A549 (cell line): ENCODE measurements at regions not wholly inside any gene's neighbourhood (a gene's known extent, or its start where the extent isn't known, plus 50 kb on each side); places are given as distances from the start of the nearest gene placed in this dataset.

Experiments used
- ATAC-seq, 2 experiments: fragments of 200-7000 bp in 1 of 2; fragments of >200 bp in 1 of 2; cut with Nextera tagmentation in 1 of 2; cut with Tn5 transposase in 1 of 2; 3 replicates each; pipeline versions ENCODE4 v1.8.0 to v1.9.1; 2018 to 2020; ENCODE audit warnings: mild to moderate bottlenecking in 1 of 2, moderate library complexity in 1 of 2
- CTCF ChIA-PET: fragments of 300-600 bp; sonication (Branson Sonifier 250); formaldehyde crosslinking; extraction: SDS; loops from one replicate; lab custom pipeline; 2021; ENCODE audit warnings: antibody characterized with exemption, inconsistent platforms; lab: Yijun Ruan, JAX
- POLR2A ChIA-PET: fragments of 350-600 bp; formaldehyde crosslinking; extraction: SDS; loops from one replicate; lab custom pipeline; 2021; ENCODE audit warnings: antibody characterized with exemption, inconsistent platforms; lab: Yijun Ruan, JAX
- DNase-seq, 2 experiments: peaks; one replicate each; pipeline versions ENCODE4 v3.0.0 to v3.0.0-alpha.2; 2011 to 2016; ENCODE audit warnings: low read depth in 1 of 2, low spot score in 1 of 2
- FAIRE-seq: peaks from 2 replicates; lab custom pipeline; 2011; peaks lifted over from hg19 to GRCh38; lab: Jason Lieb, UNC
- H3K27ac ChIP-seq, 2 experiments: fragments of >200 bp; sonication (Bioruptor Twin); formaldehyde crosslinking; 3 replicates each; pipeline ENCODE4 v1.5.1; 2016 to 2017
- H3K4me1 ChIP-seq: fragments of >200 bp; sonication (Bioruptor Twin); formaldehyde crosslinking; 3 replicates; pipeline ENCODE4 v1.6.1; 2016
- H3K4me2 ChIP-seq: fragments of >200 bp; sonication (Bioruptor Twin); formaldehyde crosslinking; 3 replicates; pipeline ENCODE4 v1.6.1; 2016
- H3K4me3 ChIP-seq: fragments of >200 bp; sonication (Bioruptor Twin); formaldehyde crosslinking; 3 replicates; pipeline ENCODE4 v1.5.1; 2016
- H3K9me3 ChIP-seq: fragments of >200 bp; sonication (Bioruptor Twin); formaldehyde crosslinking; 3 replicates; pipeline ENCODE4 v1.6.1; 2016
- CEBPB ChIP-seq, 2 experiments: fragments of >200 bp in 1 of 2; sonication (Bioruptor Twin) in 1 of 2; formaldehyde crosslinking in 1 of 2; IDR thresholded peaks; 2 replicates each; pipeline ENCODE4 v1.6.1; 2012 to 2016
- EHMT2 ChIP-seq: fragments of 200-600 bp; sonication (generic); IDR thresholded peaks from 2 replicates; pipeline ENCODE4 v1.6.1; 2016; ENCODE audit warnings: antibody characterized with exemption, low read depth, mild to moderate bottlenecking, moderate library complexity
- EP300 ChIP-seq, 2 experiments: fragments of >200 bp; sonication (Bioruptor Twin); formaldehyde crosslinking; IDR thresholded peaks; 2 replicates in 1 of 2; 3 replicates in 1 of 2; pipeline ENCODE4 v1.6.1; 2016 to 2017
- FOXS1 ChIP-seq: fragments of 250-450 bp; sonication (Bioruptor Pico); IDR thresholded peaks from 2 replicates; pipeline ENCODE4 v1.5.0; 2020; ENCODE audit warnings: mild to moderate bottlenecking, moderate library complexity
- GATA3 ChIP-seq: IDR thresholded peaks from 2 replicates; pipeline ENCODE4 v1.6.1; 2012; ENCODE audit warnings: borderline replicate concordance
- HDAC2 ChIP-seq: fragments of 200-600 bp; sonication (generic); IDR thresholded peaks from 2 replicates; pipeline ENCODE4 v1.6.1; 2016
- HEYL ChIP-seq: fragments of 250-450 bp; sonication (Bioruptor Pico); IDR thresholded peaks from 2 replicates; pipeline ENCODE4 v1.8.0; 2021; ENCODE audit warnings: mild to moderate bottlenecking, moderate library complexity
- HOXA7 ChIP-seq: fragments of 250-450 bp; sonication (Bioruptor Pico); IDR thresholded peaks from 2 replicates; pipeline ENCODE4 v1.5.0; 2020; ENCODE audit warnings: mild to moderate bottlenecking, moderate library complexity
- KDM5A ChIP-seq: fragments of 200-600 bp; sonication (generic); IDR thresholded peaks from 2 replicates; pipeline ENCODE4 v1.6.1; 2016; ENCODE audit warnings: antibody characterized with exemption, mild to moderate bottlenecking
- NPAS2 ChIP-seq: fragments of 250-450 bp; sonication (Bioruptor Pico); IDR thresholded peaks from 2 replicates; pipeline ENCODE4 v1.8.0; 2022; ENCODE audit warnings: mild to moderate bottlenecking, moderate library complexity, borderline replicate concordance
- NR3C1 ChIP-seq: fragments of >200 bp; sonication (Bioruptor Twin); formaldehyde crosslinking; IDR thresholded peaks from 3 replicates; pipeline ENCODE4 v1.6.1; 2017
- PHF8 ChIP-seq: fragments of 200-600 bp; sonication (generic); IDR thresholded peaks from 2 replicates; pipeline ENCODE4 v1.6.1; 2016; ENCODE audit warnings: low read depth, mild to moderate bottlenecking, antibody characterized with exemption, moderate library complexity, borderline replicate concordance
- POLR2A ChIP-seq: IDR thresholded peaks from 2 replicates; pipeline ENCODE4 v1.6.1; 2012; ENCODE audit warnings: mild to moderate bottlenecking, low read length
- POLR2AphosphoS2 ChIP-seq: conservative IDR thresholded peaks from 2 replicates; pipeline ENCODE4 v1.6.1; 2012; ENCODE audit warnings: low read length, improper control_type of control experiment, inconsistent platforms
- RARB ChIP-seq: fragments of 250-450 bp; sonication (Bioruptor Pico); IDR thresholded peaks from 2 replicates; pipeline ENCODE4 v1.8.0; 2021; ENCODE audit warnings: mild to moderate bottlenecking, moderate library complexity
- RCOR1 ChIP-seq: fragments of 150-350 bp; IDR thresholded peaks from 2 replicates; pipeline ENCODE4 v1.6.1; 2014; ENCODE audit warnings: antibody characterized with exemption, low read length, low read depth
- TFCP2L1 ChIP-seq: fragments of 250-450 bp; sonication (Bioruptor Pico); IDR thresholded peaks from 2 replicates; pipeline ENCODE4 v1.5.0; 2021; ENCODE audit warnings: mild to moderate bottlenecking
- TP53 ChIP-seq: fragments of 250-450 bp; sonication (Bioruptor Pico); IDR thresholded peaks from 2 replicates; pipeline ENCODE4 v1.5.0; 2021; ENCODE audit warnings: mild to moderate bottlenecking, moderate library complexity
- ZNF302 ChIP-seq: fragments of 250-450 bp; sonication (Bioruptor Pico); IDR thresholded peaks from 2 replicates; pipeline ENCODE4 v1.9.0; 2021; ENCODE audit warnings: inconsistent platforms, mild to moderate bottlenecking, moderate library complexity
- WGBS: methylation state at CpG from one replicate; pipeline ENCODE4 v1.1.6; 2017; ENCODE audit errors: missing lambda C conversion rate; 5-methylcytosine and 5-hydroxymethylcytosine counted together
- TF ChIP-seq, protein P1 (sequence below): IDR thresholded peaks from 2 replicates; pipeline ENCODE4 v1.6.1; 2012; ENCODE audit warnings: low read depth, borderline replicate concordance
- TF ChIP-seq, protein P2 (sequence below): fragments of 450-650 bp; IDR thresholded peaks from 2 replicates; pipeline ENCODE4 v1.6.1; 2014; ENCODE audit warnings: antibody characterized with exemption
- TF ChIP-seq, protein P3 (sequence below): IDR thresholded peaks from 2 replicates; pipeline ENCODE4 v1.6.1; 2012
- TF ChIP-seq, protein P4 (sequence below): fragments of 250-450 bp; sonication (Bioruptor Pico); IDR thresholded peaks from 2 replicates; pipeline ENCODE4 v1.5.0; 2020; ENCODE audit warnings: low read depth, mild to moderate bottlenecking, moderate library complexity
- TF ChIP-seq, protein P5 (sequence below): IDR thresholded peaks from 2 replicates; pipeline ENCODE4 v1.6.1; 2012
- TF ChIP-seq, protein P6 (sequence below): fragments of 200-600 bp; sonication (generic); IDR thresholded peaks from 2 replicates; pipeline ENCODE4 v1.6.1; 2016; ENCODE audit warnings: antibody characterized with exemption, mild to moderate bottlenecking, moderate library complexity

DNA sequence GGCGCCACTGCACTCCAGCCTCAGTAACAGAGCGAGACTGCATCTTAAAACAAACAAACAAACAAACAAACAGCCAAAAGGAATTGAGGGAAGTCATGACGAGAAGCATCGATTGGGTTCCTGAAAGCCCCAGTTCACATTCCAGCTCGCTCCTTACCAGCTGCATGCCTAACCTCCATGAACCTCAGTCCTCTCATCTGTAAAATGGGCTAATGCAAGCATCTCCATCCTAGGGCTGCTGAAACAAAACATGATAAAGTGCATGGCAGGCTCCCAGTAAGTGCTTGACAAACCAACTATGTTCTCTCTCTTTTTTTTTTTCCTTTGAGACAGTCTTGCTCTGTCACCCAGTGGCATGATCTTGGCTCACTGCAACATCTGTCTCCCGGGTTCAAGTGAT lies 79.7 kb upstream of the DISP3 start:
- no peaks in the 10 kb centered on the region for H3K4me1 ChIP-seq
- no peak overlapping the region for H3K27ac ChIP-seq
- no peak for TF ChIP-seq NPAS2
- TF ChIP-seq, protein P1, sequence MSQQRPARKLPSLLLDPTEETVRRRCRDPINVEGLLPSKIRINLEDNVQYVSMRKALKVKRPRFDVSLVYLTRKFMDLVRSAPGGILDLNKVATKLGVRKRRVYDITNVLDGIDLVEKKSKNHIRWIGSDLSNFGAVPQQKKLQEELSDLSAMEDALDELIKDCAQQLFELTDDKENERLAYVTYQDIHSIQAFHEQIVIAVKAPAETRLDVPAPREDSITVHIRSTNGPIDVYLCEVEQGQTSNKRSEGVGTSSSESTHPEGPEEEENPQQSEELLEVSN = no peak
- no peak for TF ChIP-seq EHMT2
- no peak for TF ChIP-seq HOXA7 (CRISPR knock-in tag)
- TF ChIP-seq TP53 (CRISPR knock-in tag) = no peak
- no peak for TF ChIP-seq EP300 (IDR thresholded peaks at IDR 0.05)
- TF ChIP-seq HDAC2 = no peak
- H3K4me3 ChIP-seq = no peak overlapping the region
- CTCF ChIA-PET = no interaction called here
- H3K4me2 ChIP-seq = no peak overlapping the region
- no peak for DNase-seq
- POLR2A ChIA-PET = no interaction called here
- FAIRE-seq = no peak
- 41% methylated on average over 6 of the region's 6 CpGs for WGBS
- no peak for ATAC-seq
- 0 out of 3 replicates have a peak, but pooled peaks cover 4% of the 10 kb centered on the region for H3K9me3 ChIP-seq

DNA sequence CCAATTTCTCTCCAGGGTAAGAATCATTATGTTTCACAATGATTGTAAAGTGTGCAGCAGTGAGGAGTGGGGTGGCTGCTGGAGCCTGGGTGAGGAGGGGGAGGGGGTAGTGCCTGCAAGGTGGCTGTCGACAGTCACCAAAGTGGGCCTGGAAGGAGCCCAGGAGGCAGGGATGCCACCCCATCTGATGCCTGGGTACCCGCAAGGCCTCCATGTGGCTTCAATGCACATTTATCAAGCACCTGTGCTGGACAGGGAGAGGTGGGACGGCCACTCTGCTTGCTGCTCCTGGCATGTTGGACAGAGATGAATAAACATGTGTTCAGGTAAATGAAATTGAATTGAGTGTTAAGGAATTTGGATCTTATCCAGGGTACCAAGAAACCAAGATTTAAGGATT lies 78.8 kb upstream of the DISP3 start:
- WGBS = 63% methylated on average over 2 of the region's 3 CpGs
- H3K4me1 ChIP-seq = no peaks in the 10 kb centered on the region
- 0 out of 3 replicates have a peak, but pooled peaks cover 4% of the 10 kb centered on the region for H3K9me3 ChIP-seq
- H3K4me2 ChIP-seq = no peak overlapping the region
- TF ChIP-seq FOXS1 (no peak), ZNF302 (CRISPR knock-in tag) (no peak), NR3C1 (no peak), RARB (CRISPR knock-in tag) (no peak), HDAC2 (no peak), NPAS2 (no peak), GATA3 (no peak)
- TF ChIP-seq, protein P2, sequence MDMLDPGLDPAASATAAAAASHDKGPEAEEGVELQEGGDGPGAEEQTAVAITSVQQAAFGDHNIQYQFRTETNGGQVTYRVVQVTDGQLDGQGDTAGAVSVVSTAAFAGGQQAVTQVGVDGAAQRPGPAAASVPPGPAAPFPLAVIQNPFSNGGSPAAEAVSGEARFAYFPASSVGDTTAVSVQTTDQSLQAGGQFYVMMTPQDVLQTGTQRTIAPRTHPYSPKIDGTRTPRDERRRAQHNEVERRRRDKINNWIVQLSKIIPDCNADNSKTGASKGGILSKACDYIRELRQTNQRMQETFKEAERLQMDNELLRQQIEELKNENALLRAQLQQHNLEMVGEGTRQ = no peak
- TF ChIP-seq, protein P3, sequence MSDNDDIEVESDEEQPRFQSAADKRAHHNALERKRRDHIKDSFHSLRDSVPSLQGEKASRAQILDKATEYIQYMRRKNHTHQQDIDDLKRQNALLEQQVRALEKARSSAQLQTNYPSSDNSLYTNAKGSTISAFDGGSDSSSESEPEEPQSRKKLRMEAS = no peak
- TF ChIP-seq, protein P4, sequence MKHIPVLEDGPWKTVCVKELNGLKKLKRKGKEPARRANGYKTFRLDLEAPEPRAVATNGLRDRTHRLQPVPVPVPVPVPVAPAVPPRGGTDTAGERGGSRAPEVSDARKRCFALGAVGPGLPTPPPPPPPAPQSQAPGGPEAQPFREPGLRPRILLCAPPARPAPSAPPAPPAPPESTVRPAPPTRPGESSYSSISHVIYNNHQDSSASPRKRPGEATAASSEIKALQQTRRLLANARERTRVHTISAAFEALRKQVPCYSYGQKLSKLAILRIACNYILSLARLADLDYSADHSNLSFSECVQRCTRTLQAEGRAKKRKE (CRISPR knock-in tag) = no peak
- ChIA-PET POLR2A (no interaction called here), CTCF (interaction anchor here (0.7 kb wide), 1 partner anchor 8 kb away, joined by 3 read pairs; no protein-coding TSS in a partner anchor)
- no peak overlapping the region for H3K27ac ChIP-seq
- ATAC-seq = no peak
- FAIRE-seq = no peak
- no peak for DNase-seq
- no peak overlapping the region for H3K4me3 ChIP-seq

DNA sequence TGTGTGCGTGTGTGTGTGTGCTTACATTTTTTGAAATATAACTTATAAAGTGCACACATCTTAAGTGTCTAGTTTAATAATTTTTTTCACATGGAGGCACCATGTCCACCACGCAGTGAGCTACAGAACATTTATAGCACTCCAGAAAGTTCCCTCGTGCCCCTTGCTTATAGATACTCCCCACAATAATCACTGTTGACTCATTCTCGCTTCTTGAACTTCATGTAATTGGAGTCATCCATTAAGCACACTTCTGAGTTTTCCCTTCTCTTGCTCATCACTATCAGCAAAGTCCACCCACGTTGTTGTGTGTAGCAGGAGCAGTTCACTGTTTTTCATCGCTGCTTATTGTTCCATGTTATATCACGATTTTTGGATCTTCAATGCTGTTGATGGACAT lies 78.4 kb upstream of the DISP3 start:
- ATAC-seq (no peak), FAIRE-seq (no peak), DNase-seq (no peak)
- no peak overlapping the region for H3K27ac ChIP-seq
- ChIA-PET POLR2A (no interaction called here), CTCF (interaction anchor here (0.7 kb wide), 1 partner anchor 8 kb away, joined by 3 read pairs; no protein-coding TSS in a partner anchor)
- no peak overlapping the region for H3K4me2 ChIP-seq
- H3K4me3 ChIP-seq = no peak overlapping the region
- TF ChIP-seq KDM5A (no peak), PHF8 (no peak)
- H3K4me1 ChIP-seq = no peaks in the 10 kb centered on the region
- 28% methylated on average over 7 of the region's 7 CpGs for whole genome bisulfite sequencing
- 0 out of 3 replicates have a peak, but pooled peaks cover 4% of the 10 kb centered on the region for H3K9me3 ChIP-seq

DNA sequence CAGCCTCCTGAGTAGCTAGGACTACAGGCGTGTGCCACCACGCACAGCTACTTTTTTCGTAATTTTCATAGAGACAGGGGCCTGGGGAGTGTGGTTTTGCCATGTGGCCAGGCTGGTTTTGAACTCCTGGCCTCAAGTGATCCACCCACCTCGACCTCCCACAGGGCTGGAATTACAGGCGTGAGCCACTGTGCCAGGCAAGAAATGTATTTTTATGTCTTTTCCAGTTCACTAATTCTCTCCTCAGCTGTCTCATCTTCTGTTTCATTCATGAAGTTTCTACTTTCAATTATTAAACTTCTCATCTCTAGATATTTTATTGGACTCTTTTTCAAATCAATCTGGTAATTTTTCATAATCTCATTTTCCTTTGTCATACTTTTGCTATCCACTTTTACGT lies 72.1 kb upstream of the DISP3 start:
- Histone ChIP-seq H3K4me2 (no peak overlapping the region), H3K4me1 (no peaks in the 10 kb centered on the region), H3K4me3 (no peak overlapping the region)
- WGBS = 7% methylated on average over 6 of the region's 6 CpGs
- CTCF ChIA-PET = interaction anchor here (0.8 kb wide), 1 partner anchor 9 kb away, joined by 3 read pairs; no protein-coding TSS in a partner anchor
- TF ChIP-seq POLR2A (no peak), ZNF302 (CRISPR knock-in tag) (no peak), TFCP2L1 (CRISPR knock-in tag) (no peak), CEBPB (IDR thresholded peaks at IDR 0.05) (no peak), POLR2AphosphoS2 (no peak), HEYL (CRISPR knock-in tag) (no peak), RCOR1 (no peak)
- TF ChIP-seq, protein P5, sequence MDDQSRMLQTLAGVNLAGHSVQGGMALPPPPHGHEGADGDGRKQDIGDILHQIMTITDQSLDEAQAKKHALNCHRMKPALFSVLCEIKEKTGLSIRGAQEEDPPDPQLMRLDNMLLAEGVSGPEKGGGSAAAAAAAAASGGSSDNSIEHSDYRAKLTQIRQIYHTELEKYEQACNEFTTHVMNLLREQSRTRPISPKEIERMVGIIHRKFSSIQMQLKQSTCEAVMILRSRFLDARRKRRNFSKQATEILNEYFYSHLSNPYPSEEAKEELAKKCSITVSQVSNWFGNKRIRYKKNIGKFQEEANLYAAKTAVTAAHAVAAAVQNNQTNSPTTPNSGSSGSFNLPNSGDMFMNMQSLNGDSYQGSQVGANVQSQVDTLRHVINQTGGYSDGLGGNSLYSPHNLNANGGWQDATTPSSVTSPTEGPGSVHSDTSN = no peak
- TF ChIP-seq, protein P6, sequence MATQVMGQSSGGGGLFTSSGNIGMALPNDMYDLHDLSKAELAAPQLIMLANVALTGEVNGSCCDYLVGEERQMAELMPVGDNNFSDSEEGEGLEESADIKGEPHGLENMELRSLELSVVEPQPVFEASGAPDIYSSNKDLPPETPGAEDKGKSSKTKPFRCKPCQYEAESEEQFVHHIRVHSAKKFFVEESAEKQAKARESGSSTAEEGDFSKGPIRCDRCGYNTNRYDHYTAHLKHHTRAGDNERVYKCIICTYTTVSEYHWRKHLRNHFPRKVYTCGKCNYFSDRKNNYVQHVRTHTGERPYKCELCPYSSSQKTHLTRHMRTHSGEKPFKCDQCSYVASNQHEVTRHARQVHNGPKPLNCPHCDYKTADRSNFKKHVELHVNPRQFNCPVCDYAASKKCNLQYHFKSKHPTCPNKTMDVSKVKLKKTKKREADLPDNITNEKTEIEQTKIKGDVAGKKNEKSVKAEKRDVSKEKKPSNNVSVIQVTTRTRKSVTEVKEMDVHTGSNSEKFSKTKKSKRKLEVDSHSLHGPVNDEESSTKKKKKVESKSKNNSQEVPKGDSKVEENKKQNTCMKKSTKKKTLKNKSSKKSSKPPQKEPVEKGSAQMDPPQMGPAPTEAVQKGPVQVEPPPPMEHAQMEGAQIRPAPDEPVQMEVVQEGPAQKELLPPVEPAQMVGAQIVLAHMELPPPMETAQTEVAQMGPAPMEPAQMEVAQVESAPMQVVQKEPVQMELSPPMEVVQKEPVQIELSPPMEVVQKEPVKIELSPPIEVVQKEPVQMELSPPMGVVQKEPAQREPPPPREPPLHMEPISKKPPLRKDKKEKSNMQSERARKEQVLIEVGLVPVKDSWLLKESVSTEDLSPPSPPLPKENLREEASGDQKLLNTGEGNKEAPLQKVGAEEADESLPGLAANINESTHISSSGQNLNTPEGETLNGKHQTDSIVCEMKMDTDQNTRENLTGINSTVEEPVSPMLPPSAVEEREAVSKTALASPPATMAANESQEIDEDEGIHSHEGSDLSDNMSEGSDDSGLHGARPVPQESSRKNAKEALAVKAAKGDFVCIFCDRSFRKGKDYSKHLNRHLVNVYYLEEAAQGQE = no peak
- TF ChIP-seq, all 56 proteins: peak for 0
- DNase-seq = no peak
- no peak for FAIRE-seq
- POLR2A ChIA-PET = no interaction called here
- ATAC-seq = no peak
- peaks cover 4% of the 10 kb centered on the region; the same call in 1 of the 3 replicates for H3K9me3 ChIP-seq
- no peak overlapping the region for H3K27ac ChIP-seq
